Liver (tissue), 8 donors: ENCODE measurements at regions not wholly inside any gene's neighbourhood (a gene's known extent, or its start where the extent isn't known, plus 50 kb on each side); places are given as distances from the start of the nearest gene placed in this dataset.

ENCODE experiments used
- DNase-seq: peaks from one replicate; pipeline ENCODE4 v3.0.0-alpha.2; 2017; ENCODE audit warnings: low spot score
- H3K27ac ChIP-seq, 2 donors: one replicate each; pipeline ENCODE4 v1.7.0; 2013; ENCODE audit warnings: inconsistent platforms in 2 of 2, low read length in 2 of 2, control low read depth in 1 of 2, low read depth in 1 of 2, mild to moderate bottlenecking in 1 of 2
- H3K27me3 ChIP-seq, 4 donors: one replicate each; pipeline versions ENCODE4 v1.6.1 to v1.7.0; 2013; ENCODE audit warnings: low read length in 3 of 4, inconsistent platforms in 1 of 4, mild to moderate bottlenecking in 1 of 4, moderate library complexity in 1 of 4; ENCODE audit not compliant: control insufficient read depth in 4 of 4, insufficient read depth in 4 of 4
- H3K36me3 ChIP-seq, 4 donors: one replicate each; pipeline versions ENCODE4 v1.6.1 to v1.7.0; 2013; ENCODE audit warnings: low read length in 3 of 4, mild to moderate bottlenecking in 3 of 4, low read depth in 1 of 4, moderate library complexity in 1 of 4; ENCODE audit not compliant: control insufficient read depth in 4 of 4, insufficient read depth in 3 of 4
- H3K4me1 ChIP-seq, 4 donors: one replicate each; pipeline versions ENCODE4 v1.6.1 to v1.7.0; 2013; ENCODE audit warnings: low read length in 3 of 4, mild to moderate bottlenecking in 3 of 4, moderate library complexity in 1 of 4; ENCODE audit not compliant: control insufficient read depth in 4 of 4, insufficient read depth in 4 of 4
- H3K4me3 ChIP-seq, 3 donors: one replicate each; pipeline versions ENCODE4 v1.6.1 to v1.7.0; 2013; ENCODE audit warnings: low read length in 3 of 3, control low read depth in 1 of 3, low read depth in 1 of 3, mild to moderate bottlenecking in 1 of 3
- H3K9ac ChIP-seq, 2 donors: one replicate each; pipeline ENCODE4 v1.7.0; 2013; ENCODE audit warnings: low read length in 2 of 2, mild to moderate bottlenecking in 2 of 2, moderate library complexity in 2 of 2, control low read depth in 1 of 2, low read depth in 1 of 2
- H3K9me3 ChIP-seq, 4 donors: one replicate each; pipeline versions ENCODE4 v1.6.1 to v1.7.0; 2013; ENCODE audit warnings: low read length in 3 of 4; ENCODE audit not compliant: control insufficient read depth in 4 of 4
- EGR1 ChIP-seq, 2 donors: IDR thresholded peaks; 2 replicates each; pipeline ENCODE4 v1.6.1; 2016 to 2018; ENCODE audit warnings: antibody characterized with exemption in 2 of 2, low read depth in 2 of 2
- FOXA1 ChIP-seq: IDR thresholded peaks from 2 replicates; pipeline ENCODE4 v1.6.1; 2016; ENCODE audit warnings: antibody characterized with exemption
- FOXA2 ChIP-seq: IDR thresholded peaks from 2 replicates; pipeline ENCODE4 v1.6.1; 2016; ENCODE audit warnings: antibody characterized with exemption
- HNF4A ChIP-seq, 2 donors: conservative IDR thresholded peaks; 2 replicates each; pipeline ENCODE4 v1.6.1; 2016; ENCODE audit warnings: antibody characterized with exemption in 2 of 2, mild to moderate bottlenecking in 2 of 2
- NR2F2 ChIP-seq: IDR thresholded peaks from 2 replicates; pipeline ENCODE4 v1.6.1; 2016; ENCODE audit warnings: antibody characterized with exemption
- RAD21 ChIP-seq, 2 donors: IDR thresholded peaks; 2 replicates each; pipeline ENCODE4 v1.6.1; 2016; ENCODE audit warnings: antibody characterized with exemption in 2 of 2, mild to moderate bottlenecking in 2 of 2
- SP1 ChIP-seq: IDR thresholded peaks from 2 replicates; pipeline ENCODE4 v1.6.1; 2018; ENCODE audit warnings: antibody characterized with exemption, mild to moderate bottlenecking
- TAF1 ChIP-seq: conservative IDR thresholded peaks from 2 replicates; pipeline ENCODE4 v1.6.1; 2016; ENCODE audit warnings: antibody characterized with exemption, mild to moderate bottlenecking
- YY1 ChIP-seq: IDR thresholded peaks from 2 replicates; pipeline ENCODE4 v1.6.1; 2016; ENCODE audit warnings: antibody characterized with exemption, mild to moderate bottlenecking
- WGBS: extraction: QIAGEN DNeasy Blood & Tissue Kit; methylation state at CpG from one replicate; pipeline ENCODE4 v1.1.7; 2013; 5-methylcytosine and 5-hydroxymethylcytosine counted together
- TF ChIP-seq, protein P1 (sequence below): IDR thresholded peaks from 2 replicates; pipeline ENCODE4 v1.6.1; 2016; ENCODE audit warnings: antibody characterized with exemption
- TF ChIP-seq, protein P2 (sequence below): fragments of 150-350 bp; IDR thresholded peaks from 2 replicates; pipeline ENCODE4 v1.5.1; 2017; ENCODE audit warnings: improper control_type of control experiment, low read depth, low read length; ENCODE audit not compliant: missing input control
- TF ChIP-seq, protein P3 (sequence below): IDR thresholded peaks from 2 replicates; pipeline ENCODE4 v1.6.1; 2016; ENCODE audit warnings: antibody characterized with exemption, mild to moderate bottlenecking
- TF ChIP-seq, protein P4 (sequence below): IDR thresholded peaks from 2 replicates; pipeline ENCODE4 v1.6.1; 2016; ENCODE audit warnings: antibody characterized with exemption
- donor health status: healthy.
- donor health status: healthy.
- donor health status: healthy.
- donor health status: healthy.
- donor health status: healthy.

DNA sequence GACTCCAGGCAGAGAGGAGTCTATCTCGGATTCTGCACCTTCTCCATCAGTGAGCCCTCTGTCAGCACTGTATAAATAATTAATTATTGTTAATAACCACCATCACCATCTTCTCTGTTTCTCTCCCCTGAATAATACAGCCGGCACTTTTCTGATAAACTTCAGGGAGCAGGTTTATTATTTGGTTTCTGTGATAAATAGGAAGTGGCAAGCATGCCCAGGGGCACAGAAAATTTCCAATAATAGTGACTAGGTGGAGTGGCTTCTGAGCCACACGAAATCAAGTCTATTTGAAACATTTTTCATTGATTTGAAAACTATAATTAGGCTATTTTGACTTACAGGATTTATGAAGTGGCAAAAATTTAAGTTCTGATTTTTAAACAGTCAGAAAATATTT, 186.8 kb upstream of the TMEM229A start:
- H3K27ac ChIP-seq, result no peak overlapping the region
- DNase-seq, result no peak
- peaks cover 0 to 3% (median 3%) of the 10 kb centered on the region in 4 donors for H3K9me3 ChIP-seq
- H3K36me3 ChIP-seq, result no peaks in the 10 kb centered on the region
- H3K27me3 ChIP-seq, result peaks cover 0 to 2% (median 0%) of the 10 kb centered on the region in 4 donors
- no peaks in the 10 kb centered on the region for H3K4me1 ChIP-seq
- no peak overlapping the region for H3K4me3 ChIP-seq
- H3K9ac ChIP-seq, result no peak overlapping the region
- WGBS, result 38% methylated on average over 3 of the region's 3 CpGs
- no peak for TF ChIP-seq FOXA2
- TF ChIP-seq, protein P1, sequence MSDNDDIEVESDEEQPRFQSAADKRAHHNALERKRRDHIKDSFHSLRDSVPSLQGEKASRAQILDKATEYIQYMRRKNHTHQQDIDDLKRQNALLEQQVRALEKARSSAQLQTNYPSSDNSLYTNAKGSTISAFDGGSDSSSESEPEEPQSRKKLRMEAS, result no peak

DNA sequence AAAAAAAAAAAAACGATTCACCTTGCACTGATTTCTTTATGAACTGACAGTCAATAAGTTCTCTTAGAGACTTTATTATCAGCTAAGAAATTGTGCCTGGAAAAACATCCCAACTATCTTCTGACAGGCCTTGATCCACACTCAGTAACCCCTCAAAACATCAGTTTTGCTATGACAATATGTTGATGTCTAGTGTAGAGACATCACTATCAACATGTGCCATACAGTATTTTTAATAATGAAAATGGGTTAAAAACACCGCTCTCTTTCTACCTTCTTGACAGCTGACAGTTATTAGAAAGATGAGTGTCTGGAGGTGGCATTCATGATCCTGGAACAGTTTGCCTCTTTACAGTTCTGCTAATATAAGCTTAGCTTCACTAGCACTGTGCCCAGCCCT, 175.8 kb upstream of the TMEM229A start:
- Histone ChIP-seq H3K4me1 (no peaks in the 10 kb centered on the region), H3K9ac (no peak overlapping the region), H3K36me3 (no peaks in the 10 kb centered on the region), H3K4me3 (no peak overlapping the region), H3K9me3 (no peaks in the 10 kb centered on the region), H3K27ac (no peak overlapping the region), H3K27me3 (no peaks in the 10 kb centered on the region)
- DNase-seq, result no peak
- 50% methylated on average over 2 of the region's 2 CpGs for WGBS
- TF ChIP-seq NR2F2 (no peak), RAD21 (IDR thresholded peaks at IDR 0.05) (no peak), SP1 (no peak)

DNA sequence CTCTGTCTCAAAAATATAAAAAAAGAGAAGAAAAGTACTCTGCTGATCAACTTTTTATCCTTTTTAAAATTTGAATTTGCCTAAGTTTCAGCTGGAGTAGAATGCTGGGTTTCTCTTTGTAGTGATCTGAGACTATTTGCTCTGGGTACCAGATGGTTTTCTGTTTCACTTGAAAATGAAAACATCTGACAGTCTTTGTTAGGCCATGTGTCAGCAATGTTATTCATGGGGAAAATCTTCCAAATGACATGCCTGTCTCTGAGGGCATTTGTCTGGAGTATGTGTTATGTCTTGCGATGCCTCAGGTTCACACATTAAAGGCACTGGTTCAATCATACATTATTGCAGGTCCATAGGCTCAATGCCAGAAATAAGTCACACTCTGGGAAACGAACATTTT, 175.3 kb upstream of the TMEM229A start:
- WGBS, result 70% methylated on average over 2 of the region's 2 CpGs
- TF ChIP-seq RAD21 (IDR thresholded peaks at IDR 0.05) (no peak), FOXA1 (no peak), FOXA2 (no peak), TAF1 (no peak), EGR1 (IDR thresholded peaks at IDR 0.05; ENCODE audit: low read depth in 2 of 2) (no peak), YY1 (no peak), HNF4A (conservative IDR thresholded peaks at IDR 0.05) (no peak)
- TF ChIP-seq, protein P2, sequence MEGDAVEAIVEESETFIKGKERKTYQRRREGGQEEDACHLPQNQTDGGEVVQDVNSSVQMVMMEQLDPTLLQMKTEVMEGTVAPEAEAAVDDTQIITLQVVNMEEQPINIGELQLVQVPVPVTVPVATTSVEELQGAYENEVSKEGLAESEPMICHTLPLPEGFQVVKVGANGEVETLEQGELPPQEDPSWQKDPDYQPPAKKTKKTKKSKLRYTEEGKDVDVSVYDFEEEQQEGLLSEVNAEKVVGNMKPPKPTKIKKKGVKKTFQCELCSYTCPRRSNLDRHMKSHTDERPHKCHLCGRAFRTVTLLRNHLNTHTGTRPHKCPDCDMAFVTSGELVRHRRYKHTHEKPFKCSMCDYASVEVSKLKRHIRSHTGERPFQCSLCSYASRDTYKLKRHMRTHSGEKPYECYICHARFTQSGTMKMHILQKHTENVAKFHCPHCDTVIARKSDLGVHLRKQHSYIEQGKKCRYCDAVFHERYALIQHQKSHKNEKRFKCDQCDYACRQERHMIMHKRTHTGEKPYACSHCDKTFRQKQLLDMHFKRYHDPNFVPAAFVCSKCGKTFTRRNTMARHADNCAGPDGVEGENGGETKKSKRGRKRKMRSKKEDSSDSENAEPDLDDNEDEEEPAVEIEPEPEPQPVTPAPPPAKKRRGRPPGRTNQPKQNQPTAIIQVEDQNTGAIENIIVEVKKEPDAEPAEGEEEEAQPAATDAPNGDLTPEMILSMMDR, result no peak
- TF ChIP-seq, protein P3, sequence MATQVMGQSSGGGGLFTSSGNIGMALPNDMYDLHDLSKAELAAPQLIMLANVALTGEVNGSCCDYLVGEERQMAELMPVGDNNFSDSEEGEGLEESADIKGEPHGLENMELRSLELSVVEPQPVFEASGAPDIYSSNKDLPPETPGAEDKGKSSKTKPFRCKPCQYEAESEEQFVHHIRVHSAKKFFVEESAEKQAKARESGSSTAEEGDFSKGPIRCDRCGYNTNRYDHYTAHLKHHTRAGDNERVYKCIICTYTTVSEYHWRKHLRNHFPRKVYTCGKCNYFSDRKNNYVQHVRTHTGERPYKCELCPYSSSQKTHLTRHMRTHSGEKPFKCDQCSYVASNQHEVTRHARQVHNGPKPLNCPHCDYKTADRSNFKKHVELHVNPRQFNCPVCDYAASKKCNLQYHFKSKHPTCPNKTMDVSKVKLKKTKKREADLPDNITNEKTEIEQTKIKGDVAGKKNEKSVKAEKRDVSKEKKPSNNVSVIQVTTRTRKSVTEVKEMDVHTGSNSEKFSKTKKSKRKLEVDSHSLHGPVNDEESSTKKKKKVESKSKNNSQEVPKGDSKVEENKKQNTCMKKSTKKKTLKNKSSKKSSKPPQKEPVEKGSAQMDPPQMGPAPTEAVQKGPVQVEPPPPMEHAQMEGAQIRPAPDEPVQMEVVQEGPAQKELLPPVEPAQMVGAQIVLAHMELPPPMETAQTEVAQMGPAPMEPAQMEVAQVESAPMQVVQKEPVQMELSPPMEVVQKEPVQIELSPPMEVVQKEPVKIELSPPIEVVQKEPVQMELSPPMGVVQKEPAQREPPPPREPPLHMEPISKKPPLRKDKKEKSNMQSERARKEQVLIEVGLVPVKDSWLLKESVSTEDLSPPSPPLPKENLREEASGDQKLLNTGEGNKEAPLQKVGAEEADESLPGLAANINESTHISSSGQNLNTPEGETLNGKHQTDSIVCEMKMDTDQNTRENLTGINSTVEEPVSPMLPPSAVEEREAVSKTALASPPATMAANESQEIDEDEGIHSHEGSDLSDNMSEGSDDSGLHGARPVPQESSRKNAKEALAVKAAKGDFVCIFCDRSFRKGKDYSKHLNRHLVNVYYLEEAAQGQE, result no peak
- TF ChIP-seq, protein P4, sequence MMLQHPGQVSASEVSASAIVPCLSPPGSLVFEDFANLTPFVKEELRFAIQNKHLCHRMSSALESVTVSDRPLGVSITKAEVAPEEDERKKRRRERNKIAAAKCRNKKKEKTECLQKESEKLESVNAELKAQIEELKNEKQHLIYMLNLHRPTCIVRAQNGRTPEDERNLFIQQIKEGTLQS, result no peak
- Histone ChIP-seq H3K27ac (no peak overlapping the region), H3K9ac (no peak overlapping the region), H3K27me3 (no peaks in the 10 kb centered on the region), H3K4me3 (no peak overlapping the region), H3K36me3 (no peaks in the 10 kb centered on the region), H3K4me1 (no peaks in the 10 kb centered on the region), H3K9me3 (no peaks in the 10 kb centered on the region)
- DNase-seq, result no peak
